NCI-H2227 (cell line): ENCODE measurements at regions not wholly inside any gene's neighbourhood (a gene's known extent, or its start where the extent isn't known, plus 50 kb on each side); places are given as distances from the start of the nearest gene placed in this dataset.

Experiments used
- DNase-seq: peaks from one replicate; lab custom pipeline; 2025; ENCODE audit not compliant: unreplicated experiment; lab: John Stamatoyannopoulos, UW

DNA sequence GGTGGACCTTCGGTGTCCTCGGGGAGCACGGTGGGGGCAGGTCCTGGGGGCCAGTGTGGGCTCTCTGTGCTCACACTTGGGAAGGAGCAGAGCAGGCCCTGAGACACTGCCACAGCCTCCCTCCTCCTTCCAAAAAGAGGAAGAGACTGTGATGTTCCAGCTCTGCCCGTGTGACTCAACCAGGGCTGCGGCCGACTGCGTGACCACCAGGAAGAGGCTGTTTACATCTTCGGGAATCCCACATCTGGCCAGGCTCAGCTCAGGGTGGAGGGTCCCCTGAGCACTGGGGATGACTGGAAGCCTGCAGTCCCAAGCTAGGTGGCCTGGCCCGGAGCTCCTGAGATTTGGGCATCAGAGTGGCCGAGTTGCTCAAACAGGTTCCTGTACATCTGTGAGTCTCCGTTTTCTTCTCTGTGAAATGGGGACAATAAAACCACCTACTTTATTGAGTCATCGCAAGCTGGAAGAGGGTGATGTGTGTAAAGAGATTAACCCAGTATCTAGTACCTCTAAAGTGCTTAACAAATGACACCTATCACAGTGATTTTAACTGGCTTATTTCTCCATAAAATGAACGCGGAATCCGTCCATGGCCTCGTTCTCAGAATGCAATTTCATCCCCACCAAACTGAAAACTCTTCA is 242.1 kb downstream of the DLL1 start:
- no peak for DNase-seq

DNA sequence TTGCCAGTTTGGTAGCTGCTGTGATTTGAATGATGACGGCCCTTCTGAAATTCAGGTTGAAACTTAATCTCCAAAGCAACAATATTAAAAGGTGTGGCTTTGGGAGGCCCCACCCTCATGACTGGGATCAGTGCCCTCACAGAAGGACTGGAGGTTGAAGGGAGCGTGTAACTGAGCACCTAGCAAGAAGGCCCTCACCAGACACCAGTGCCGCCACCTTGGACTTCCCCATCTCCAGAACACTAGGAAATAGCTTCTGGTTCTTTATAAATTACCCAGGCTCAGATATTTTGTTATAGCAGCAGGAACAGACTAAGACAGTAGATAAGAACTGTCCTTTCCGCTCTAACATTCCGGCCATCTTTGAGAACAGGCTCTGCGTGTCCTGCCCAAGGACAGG is 243.1 kb downstream of the DLL1 start:
- no peak for DNase-seq

DNA sequence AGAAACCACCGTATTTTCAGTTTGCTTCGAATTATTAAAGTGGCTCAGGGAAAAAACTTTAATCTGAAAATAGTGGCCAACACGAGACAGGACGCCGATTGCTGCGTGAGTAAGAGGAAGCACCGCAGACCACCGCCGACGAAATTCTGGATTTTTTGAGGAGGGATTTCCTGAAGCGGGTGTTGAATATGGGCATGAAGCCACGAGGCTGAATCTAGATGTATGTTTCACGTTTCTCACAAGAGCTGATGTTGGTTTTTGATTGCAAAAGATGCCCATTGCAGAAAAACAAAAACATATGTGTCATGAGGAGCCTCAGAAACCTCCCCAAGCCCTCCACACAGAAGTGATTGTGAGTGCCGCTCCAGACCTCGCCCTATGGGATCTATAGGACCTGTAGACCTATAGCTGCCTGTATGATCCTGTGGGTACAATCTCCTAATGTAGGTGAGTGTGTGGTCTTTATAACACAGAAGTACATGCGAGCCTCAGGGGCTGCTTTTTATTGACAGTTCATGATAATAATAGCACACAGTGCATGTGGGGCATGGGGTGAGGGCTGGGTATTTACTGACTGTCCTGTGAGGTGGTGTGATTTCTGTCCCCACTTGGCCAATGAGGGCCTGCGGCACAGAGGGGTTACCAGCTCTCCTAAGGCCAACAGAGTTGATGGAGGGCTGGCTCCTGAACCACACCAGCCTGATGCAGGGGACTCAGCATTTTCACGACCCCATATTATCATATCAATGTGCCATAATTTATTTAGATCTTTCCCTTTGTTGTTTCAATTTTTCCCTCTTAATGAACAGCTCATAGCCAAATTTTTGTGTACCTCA is 243.9 kb downstream of the DLL1 start:
- no peak for DNase-seq

- DNase-seq, result no peak
These were observed 244.8 kb downstream of the DLL1 start for GRCh38 chr6:170045981-170046667.

DNA sequence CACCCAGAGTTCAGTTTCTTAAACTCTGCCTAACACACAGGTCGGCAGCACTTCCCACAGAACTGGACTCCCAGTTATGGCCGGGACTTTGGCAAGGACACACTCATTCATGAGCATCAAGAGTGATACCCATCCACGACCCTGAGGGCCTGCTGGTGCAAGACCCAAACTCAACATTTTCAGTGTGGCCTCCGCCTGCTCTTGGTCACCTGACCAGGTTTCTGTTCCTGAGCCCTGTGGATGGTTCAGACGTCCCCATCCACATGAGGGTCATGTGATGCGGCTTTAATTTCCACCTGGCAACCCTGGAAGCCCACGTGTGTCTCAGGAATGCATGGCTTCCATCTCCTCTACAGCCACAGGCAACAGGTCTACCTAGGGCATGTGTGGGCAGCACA is 245.3 kb downstream of the DLL1 start:
- DNase-seq, result no peak

GRCh38 chr6:170044836-170045562 is 245.9 kb downstream of the DLL1 start:
- DNase-seq, result no peak

- DNase-seq, result no peak
These were observed 246.7 kb downstream of the DLL1 start for GRCh38 chr6:170043881-170044790.

- DNase-seq, result no peak
These were observed 247.6 kb downstream of the DLL1 start for GRCh38 chr6:170043150-170043819.

DNA sequence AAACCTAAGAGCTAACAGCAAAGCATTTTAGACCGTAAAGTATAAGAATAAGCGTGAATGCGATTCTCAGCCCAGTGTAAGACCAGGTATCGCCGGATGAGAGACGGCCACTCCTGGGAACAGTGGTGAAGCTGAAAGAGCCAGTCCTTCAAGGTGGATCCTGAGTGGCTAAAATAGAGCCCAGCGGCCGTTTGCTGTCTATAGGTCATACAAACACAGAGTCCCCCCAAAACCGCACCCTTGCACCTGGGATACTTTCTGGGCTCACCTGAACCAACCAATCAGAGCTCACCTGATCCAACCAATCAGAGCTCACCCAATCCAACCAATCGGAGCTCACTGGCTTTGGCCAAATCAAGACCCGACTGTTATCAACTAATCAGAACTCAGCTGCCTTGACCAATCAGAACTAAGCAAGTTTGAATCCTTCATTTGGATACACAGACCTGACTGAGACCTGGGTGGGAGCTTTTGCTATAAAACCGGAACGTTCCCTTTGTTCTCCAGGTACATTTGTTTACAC is 248.2 kb downstream of the DLL1 start:
- DNase-seq, result no peak

DNA sequence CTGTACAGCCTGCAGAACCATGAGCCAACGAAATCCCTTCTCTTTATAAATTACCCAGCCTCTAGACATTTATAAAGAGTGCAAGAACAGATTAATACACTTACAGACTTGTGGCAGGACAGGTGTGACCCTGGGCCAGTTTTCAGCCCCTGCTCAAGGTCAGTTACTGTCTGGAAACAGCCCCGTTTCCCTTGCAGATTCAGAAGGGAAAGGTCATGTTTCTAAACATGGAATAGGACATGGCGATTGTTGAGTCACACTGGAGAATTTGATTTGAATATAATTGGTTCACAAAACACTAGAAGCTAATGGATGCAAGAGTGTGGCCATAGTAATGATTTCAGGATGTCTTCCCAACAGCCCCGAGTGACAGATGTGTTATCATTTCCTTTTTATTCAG is 248.8 kb downstream of the DLL1 start:
- no peak for DNase-seq

DNA sequence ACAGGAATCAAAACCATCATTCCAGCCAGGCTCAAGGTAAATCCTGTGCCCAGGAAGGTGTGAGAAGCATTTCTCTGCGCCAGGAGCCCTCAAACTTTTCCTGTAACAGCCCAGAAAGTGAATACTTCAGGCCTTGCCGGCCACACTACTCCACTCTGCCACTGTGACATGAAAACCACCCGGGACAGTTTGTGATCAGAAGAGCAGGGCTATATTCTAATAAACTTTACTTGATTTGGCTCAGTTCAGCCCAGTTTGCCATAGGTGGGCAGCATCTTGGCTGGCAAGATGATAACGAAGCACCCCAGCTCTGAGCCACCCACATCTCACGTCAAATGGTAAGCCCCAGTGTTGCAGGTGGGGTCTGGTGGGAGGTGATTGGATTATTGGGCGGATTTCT is 249.4 kb downstream of the DLL1 start:
- no peak for DNase-seq

GRCh38 chr6:170040906-170041305 is 250.0 kb downstream of the DLL1 start:
- no peak for DNase-seq

- DNase-seq, result no peak
These were observed 250.8 kb downstream of the DLL1 start for GRCh38 chr6:170040115-170040500.

- no peak for DNase-seq
These were observed 251.4 kb downstream of the DLL1 start for GRCh38 chr6:170039156-170040114.

DNA sequence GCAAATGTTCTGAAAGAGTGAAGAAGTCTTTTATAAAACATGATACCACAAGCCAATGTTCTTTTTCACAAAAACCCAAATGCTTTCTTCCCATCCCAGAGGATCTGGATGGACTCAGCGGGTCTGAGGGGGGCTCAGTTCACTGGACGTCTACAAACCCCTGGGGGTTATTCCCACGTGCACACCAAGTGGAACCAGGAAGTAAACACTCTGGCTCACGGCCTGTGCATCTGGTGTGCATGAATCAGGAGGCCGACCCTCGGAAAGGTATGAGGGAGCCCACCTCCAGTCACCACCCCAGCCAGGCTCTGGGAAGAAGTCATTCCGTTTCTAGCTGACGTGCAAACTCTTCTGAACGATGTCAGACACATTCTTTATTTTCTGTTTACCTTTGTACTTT is 252.2 kb downstream of the DLL1 start:
- no peak for DNase-seq

- no peak for DNase-seq
These were observed 252.6 kb downstream of the DLL1 start for GRCh38 chr6:170038251-170038650.

GRCh38 chr6:170037541-170038250 is 253.2 kb downstream of the DLL1 start:
- DNase-seq, result no peak

DNA sequence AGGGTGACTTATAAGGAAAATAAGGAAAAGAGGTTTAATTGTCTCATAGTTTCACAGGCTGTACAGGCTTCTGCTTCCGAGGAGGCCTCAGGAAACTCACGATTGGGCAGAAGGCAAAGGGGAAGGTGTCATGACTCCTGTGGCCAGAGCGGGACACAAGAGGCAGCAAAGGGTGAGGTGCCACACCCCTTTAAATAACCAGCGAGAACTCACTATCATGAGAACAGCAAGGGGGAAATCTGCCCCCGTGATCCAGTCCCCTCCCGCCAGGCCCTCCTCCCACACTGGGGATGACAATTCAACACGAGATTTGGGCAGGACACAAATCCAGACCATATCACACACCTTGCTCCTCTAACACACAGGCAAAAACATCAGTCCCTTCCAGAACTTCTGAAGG is 254.0 kb downstream of the DLL1 start:
- DNase-seq, result no peak
